ENCODE measurements at regions not wholly inside any gene's neighbourhood (a gene's known extent, or its start where the extent isn't known, plus 50 kb on each side); places are given as distances from the start of the nearest gene placed in this dataset.

GRCh38 chr22:47280301-47280700, 517.9 kb downstream of the TBC1D22A start:
- DNase-seq (ENCODE audit: low read depth) (no peak), FAIRE-seq (no peak)
- H3K27me3 ChIP-seq (ENCODE audit: control insufficient read depth, insufficient read depth, low read length): no peaks in the 10 kb centered on the region
- H3K4me3 ChIP-seq (ENCODE audit: low read depth, low read length): no peak overlapping the region
- TF ChIP-seq CTCF (IDR thresholded peaks at IDR 0.05; ENCODE audit: insufficient read depth, low read length, severe bottlenecking): no peak
- no peaks in the 10 kb centered on the region for H3K36me3 ChIP-seq (ENCODE audit: control insufficient read depth, insufficient read depth, low read length)

DNA sequence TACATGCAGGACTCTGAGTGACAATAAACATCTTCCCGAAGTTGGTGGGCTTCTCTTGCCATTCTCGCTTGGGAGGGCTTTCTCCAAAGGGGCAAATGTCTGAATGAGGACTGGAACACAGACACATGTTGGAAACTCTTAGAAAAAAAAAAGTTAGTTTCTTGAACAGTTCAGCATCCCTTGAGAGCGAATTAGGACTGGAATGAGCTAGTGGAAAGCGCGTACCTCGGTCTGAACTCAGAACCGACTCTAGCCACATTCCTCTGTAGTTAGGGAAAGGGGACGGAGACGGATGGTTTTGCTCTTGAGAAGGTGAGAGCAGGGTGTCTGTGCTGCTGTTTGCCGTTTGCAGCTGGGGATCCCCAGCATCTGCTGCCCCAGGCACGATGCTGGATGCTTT, 517.3 kb downstream of the TBC1D22A start:
- FAIRE-seq (no peak), DNase-seq (ENCODE audit: low read depth) (no peak)
- no peaks in the 10 kb centered on the region for H3K27me3 ChIP-seq (ENCODE audit: control insufficient read depth, insufficient read depth, low read length)
- TF ChIP-seq CTCF (IDR thresholded peaks at IDR 0.05; ENCODE audit: insufficient read depth, low read length, severe bottlenecking): no peak
- no peaks in the 10 kb centered on the region for H3K36me3 ChIP-seq (ENCODE audit: control insufficient read depth, insufficient read depth, low read length)
- no peak overlapping the region for H3K4me3 ChIP-seq (ENCODE audit: low read depth, low read length)

DNA sequence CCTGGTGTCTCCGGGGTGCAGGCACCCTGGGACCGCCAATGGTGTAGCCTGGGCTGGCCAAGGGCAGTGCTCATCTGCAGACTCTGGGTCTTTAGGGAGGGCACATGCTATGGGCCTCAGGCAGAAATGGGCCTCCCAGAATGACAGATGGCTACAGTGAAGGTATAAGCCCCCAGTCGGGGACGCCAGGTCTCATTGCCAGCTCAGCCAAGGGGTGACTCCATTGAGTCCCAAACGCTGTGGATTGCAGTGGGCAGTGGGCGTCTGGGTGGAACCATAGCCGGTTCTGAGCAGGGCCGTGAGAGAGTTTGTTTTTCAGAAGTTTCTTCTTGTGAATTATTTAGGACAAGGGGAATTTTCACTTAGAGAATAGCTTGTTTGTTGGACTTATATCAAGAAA, 516.9 kb downstream of the TBC1D22A start:
- no peak for TF ChIP-seq CTCF (IDR thresholded peaks at IDR 0.05; ENCODE audit: insufficient read depth, low read length, severe bottlenecking)
- H3K27me3 ChIP-seq (ENCODE audit: control insufficient read depth, insufficient read depth, low read length): no peaks in the 10 kb centered on the region
- DNase-seq (ENCODE audit: low read depth) (no peak), FAIRE-seq (no peak)
- H3K4me3 ChIP-seq (ENCODE audit: low read depth, low read length): no peak overlapping the region
- no peaks in the 10 kb centered on the region for H3K36me3 ChIP-seq (ENCODE audit: control insufficient read depth, insufficient read depth, low read length)

DNA sequence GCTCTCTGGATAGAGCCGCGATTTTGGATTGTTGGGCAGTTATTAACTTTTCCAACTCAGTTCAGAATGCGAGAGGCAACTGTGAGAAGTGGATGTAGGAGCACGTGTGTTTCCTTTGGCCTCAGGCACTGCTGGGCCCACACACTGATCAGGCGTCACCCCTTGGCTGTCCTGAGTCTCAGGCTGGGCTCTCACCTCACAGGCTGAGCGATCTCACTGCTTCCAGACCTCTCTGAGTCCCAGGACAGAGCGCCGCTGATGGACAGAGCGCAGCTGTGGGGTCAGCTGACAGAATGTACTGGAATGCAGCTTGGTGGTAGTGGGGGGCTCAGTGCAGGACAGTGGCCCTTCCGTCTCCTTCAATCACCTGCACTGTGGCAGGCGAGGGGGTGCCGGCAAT, 516.2 kb downstream of the TBC1D22A start:
- no peak for DNase-seq (ENCODE audit: low read depth)
- H3K27me3 ChIP-seq (ENCODE audit: control insufficient read depth, insufficient read depth, low read length): no peaks in the 10 kb centered on the region

DNA sequence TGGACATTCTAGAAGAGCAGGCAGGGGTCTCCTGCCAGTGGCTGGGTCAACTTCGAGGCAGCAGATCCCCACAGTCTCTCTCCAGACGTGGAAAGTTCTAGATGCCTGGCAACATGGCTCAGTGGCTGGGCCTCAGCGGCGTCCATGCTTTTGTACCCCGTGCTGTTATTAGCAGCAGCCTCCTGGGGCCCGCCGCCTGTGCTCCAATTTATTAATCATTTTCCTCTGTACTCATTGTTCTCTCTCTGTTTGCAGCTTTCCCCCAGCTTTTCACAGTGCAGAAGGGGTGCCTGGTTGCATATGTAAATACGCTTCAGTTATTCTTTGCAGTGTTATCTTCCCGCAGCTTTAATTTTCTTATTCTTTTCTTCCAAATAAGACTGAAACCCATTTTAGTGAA, 515.1 kb downstream of the TBC1D22A start:
- TF ChIP-seq CTCF (IDR thresholded peaks at IDR 0.05; ENCODE audit: insufficient read depth, low read length, severe bottlenecking): no peak
- Histone ChIP-seq H3K4me3 (ENCODE audit: low read depth, low read length) (no peak overlapping the region), H3K27me3 (ENCODE audit: control insufficient read depth, insufficient read depth, low read length) (no peaks in the 10 kb centered on the region), H3K36me3 (ENCODE audit: control insufficient read depth, insufficient read depth, low read length) (no peaks in the 10 kb centered on the region)
- FAIRE-seq (no peak), DNase-seq (ENCODE audit: low read depth) (no peak)

More for the DNA sequence above, 516.2 kb downstream of the TBC1D22A start:
- Histone ChIP-seq H3K4me3 (ENCODE audit: low read depth, low read length) (no peak overlapping the region), H3K36me3 (ENCODE audit: control insufficient read depth, insufficient read depth, low read length) (no peaks in the 10 kb centered on the region)
- no peak for TF ChIP-seq CTCF (IDR thresholded peaks at IDR 0.05; ENCODE audit: insufficient read depth, low read length, severe bottlenecking)
- no peak for FAIRE-seq

DNA sequence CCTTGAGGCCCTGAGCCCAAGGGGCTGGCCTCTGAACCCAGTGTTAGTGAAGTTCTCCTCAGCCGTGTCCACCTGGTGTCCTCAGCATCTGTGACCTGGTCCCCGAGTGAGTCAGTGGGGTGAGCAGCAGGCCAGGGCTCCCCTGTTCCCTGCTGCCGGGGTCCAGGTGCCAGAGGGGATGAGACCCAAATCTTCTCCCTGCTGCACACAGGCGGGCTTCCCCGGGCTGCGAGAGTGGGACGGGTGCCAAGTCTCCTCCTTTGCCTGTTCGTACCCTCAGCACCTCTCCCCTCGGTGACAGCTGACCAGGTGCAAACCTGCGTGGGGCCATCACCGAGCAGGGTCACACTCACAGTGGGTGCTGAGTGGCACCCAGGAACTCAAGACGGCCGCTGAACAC, 514.5 kb downstream of the TBC1D22A start:
- Histone ChIP-seq H3K36me3 (ENCODE audit: control insufficient read depth, insufficient read depth, low read length) (no peaks in the 10 kb centered on the region), H3K27me3 (ENCODE audit: control insufficient read depth, insufficient read depth, low read length) (no peaks in the 10 kb centered on the region), H3K4me3 (ENCODE audit: low read depth, low read length) (no peak overlapping the region)
- TF ChIP-seq CTCF (IDR thresholded peaks at IDR 0.05; ENCODE audit: insufficient read depth, low read length, severe bottlenecking): no peak
- no peak for DNase-seq (ENCODE audit: low read depth)
- FAIRE-seq: no peak

All from bronchial epithelial cell (primary cell).